Skeletal muscle tissue (tissue), 3 donors: ENCODE measurements at regions not wholly inside any gene's neighbourhood (a gene's known extent, or its start where the extent isn't known, plus 50 kb on each side); places are given as distances from the start of the nearest gene placed in this dataset.

Experiments
- H3K27ac ChIP-seq: one replicate; pipeline ENCODE4 v1.7.0; 2013; ENCODE audit warnings: mild to moderate bottlenecking, low read depth, low read length, inconsistent platforms
- H3K27me3 ChIP-seq, 3 donors: one replicate each; pipeline ENCODE4 v1.7.0; 2013; ENCODE audit warnings: low read length in 3 of 3; ENCODE audit not compliant: control insufficient read depth in 3 of 3, insufficient read depth in 3 of 3
- H3K36me3 ChIP-seq, 3 donors: one replicate each; pipeline ENCODE4 v1.7.0; 2013; ENCODE audit warnings: low read length in 3 of 3; ENCODE audit not compliant: control insufficient read depth in 3 of 3, insufficient read depth in 3 of 3
- H3K4me1 ChIP-seq, 3 donors: one replicate each; pipeline ENCODE4 v1.7.0; 2013; ENCODE audit warnings: low read length in 3 of 3, mild to moderate bottlenecking in 3 of 3; ENCODE audit not compliant: control insufficient read depth in 3 of 3, insufficient read depth in 3 of 3
- H3K4me3 ChIP-seq, 3 donors: one replicate each; pipeline ENCODE4 v1.7.0; 2013; ENCODE audit warnings: low read length in 3 of 3
- H3K9ac ChIP-seq, 3 donors: one replicate each; pipeline ENCODE4 v1.7.0; 2013; ENCODE audit warnings: low read length in 3 of 3, mild to moderate bottlenecking in 3 of 3, moderate library complexity in 2 of 3, low read depth in 1 of 3
- H3K9me3 ChIP-seq, 3 donors: one replicate each; pipeline ENCODE4 v1.7.0; 2013; ENCODE audit warnings: low read length in 3 of 3; ENCODE audit not compliant: control insufficient read depth in 3 of 3
- donor health status: Osteomylitis.

DNA sequence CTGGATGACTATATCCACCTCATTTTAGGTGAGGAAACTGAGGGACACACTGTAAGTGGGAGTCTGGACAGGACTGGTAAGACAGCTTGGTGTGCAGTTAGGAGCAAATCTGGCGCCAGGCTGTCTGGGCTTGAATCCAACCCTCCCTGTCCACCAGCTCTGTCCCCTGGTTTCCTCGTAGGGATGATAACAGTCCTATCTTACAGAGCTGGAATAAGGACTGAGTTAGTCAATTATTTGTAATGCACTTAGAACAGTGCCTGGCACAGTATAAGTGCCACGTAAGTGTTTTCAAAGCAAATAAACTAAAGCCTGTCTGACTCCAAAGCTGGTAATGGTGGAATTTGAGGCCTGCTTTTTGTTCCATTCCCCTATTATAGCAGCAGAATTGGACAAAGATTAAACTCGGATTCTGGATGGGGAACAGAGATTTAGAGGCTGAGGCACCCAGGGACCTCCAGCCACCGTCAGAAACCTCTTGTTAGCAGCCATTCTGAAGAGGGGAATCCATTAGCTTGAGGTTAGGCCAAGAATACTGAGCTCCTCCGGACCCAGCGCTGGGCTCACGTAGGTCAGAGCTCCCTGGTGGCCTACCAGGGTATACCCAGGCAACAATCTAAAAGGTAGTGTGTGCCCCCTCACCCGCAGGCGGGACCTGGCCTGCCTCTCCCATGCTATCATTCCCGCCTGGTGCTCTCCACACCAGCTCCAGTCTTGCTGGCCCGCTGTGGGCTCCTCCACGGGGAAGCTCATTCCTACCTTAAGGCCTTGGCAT lies 102.1 kb downstream of the UCHL1 start:
- no peak overlapping the region for H3K4me3 ChIP-seq
- H3K9ac ChIP-seq = no peak overlapping the region
- no peaks in the 10 kb centered on the region for H3K9me3 ChIP-seq
- H3K27me3 ChIP-seq = no peaks in the 10 kb centered on the region
- H3K27ac ChIP-seq = no peak overlapping the region
- H3K4me1 ChIP-seq = peaks cover 16 to 20% (median 16%) of the 10 kb centered on the region in 3 donors
- H3K36me3 ChIP-seq = no peaks in the 10 kb centered on the region

- Histone ChIP-seq H3K27ac (peak overlapping the region; percentile 74), H3K27me3 (no peaks in the 10 kb centered on the region), H3K9ac (no peak overlapping the region), H3K9me3 (no peaks in the 10 kb centered on the region), H3K4me1 (peaks cover 22 to 25% (median 22%) of the 10 kb centered on the region in 3 donors), H3K36me3 (no peaks in the 10 kb centered on the region), H3K4me3 (no peak overlapping the region)
Observed at GRCh38 chr4:41359422-41359775, 102.7 kb downstream of the UCHL1 start.

DNA sequence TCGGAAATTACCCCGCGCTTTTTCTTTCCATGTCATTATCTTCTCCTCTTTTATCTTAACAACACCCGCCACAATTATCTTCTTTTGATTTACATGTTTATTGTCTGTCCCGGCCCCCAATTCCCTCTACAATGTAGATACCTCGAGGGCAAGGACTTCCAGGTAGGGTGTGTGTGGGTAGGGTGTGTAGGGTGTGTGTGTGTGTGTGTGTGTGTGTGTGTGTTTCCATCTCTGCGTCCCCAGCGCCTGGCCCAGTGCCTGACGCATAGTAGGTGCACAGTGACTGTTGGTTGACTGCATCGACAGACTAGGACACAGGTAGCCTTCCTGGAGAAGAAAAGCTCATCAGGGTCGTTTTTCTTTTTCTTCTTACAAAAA lies 103.1 kb downstream of the UCHL1 start:
- Histone ChIP-seq H3K36me3 (no peaks in the 10 kb centered on the region), H3K27ac (peak overlapping the region; percentile 74), H3K4me1 (peaks cover 23 to 29% (median 26%) of the 10 kb centered on the region in 3 donors), H3K27me3 (no peaks in the 10 kb centered on the region), H3K4me3 (peak overlapping the region; percentile 48 to 93 (median 85)), H3K9ac (peak overlapping the region; percentile 65 to 81 (median 74)), H3K9me3 (no peaks in the 10 kb centered on the region)

DNA sequence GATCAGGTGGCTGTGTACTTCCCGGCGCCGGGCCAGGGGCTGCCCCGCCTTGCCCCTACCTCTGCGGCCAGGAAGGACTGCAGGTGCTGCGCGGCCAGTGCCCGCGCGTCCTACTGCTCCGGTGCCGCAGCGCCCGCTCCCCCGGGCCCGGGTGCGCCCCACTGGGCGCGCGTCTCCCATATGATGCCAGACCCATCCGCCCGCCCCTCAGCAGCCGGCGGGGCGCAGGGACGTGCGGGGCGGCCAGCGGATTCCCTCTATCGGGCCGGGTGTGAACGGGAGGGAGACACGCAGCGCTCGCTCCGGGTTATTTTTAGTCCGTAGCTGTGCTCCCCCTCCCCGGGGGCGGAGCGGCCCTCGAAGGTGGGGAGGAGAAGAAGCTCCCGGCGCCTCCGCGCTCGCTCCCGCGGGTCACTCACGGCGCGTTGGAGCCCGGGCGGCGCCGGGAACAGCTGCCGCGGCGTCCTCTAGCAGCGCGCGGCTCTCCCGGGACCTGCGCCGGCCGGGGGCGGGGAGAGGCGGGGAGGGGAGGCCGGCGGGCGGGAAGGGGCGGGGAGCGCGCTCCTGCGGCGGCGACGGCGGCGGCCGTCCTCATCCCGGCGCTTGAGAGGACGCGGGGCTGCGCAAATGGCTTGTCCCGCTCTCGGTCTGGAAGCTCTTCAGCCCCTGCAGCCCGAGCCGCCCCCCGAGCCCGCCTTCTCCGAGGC lies 103.6 kb downstream of the UCHL1 start:
- H3K4me1 ChIP-seq = peaks cover 29 to 35% (median 30%) of the 10 kb centered on the region in 3 donors
- no peaks in the 10 kb centered on the region for H3K36me3 ChIP-seq
- H3K4me3 ChIP-seq = peak overlapping the region; percentile 85 to 93 (median 92)
- no peaks in the 10 kb centered on the region for H3K9me3 ChIP-seq
- H3K9ac ChIP-seq = peak overlapping the region; percentile 88 to 95 (median 94)
- H3K27me3 ChIP-seq = no peaks in the 10 kb centered on the region
- peak overlapping the region; percentile 74 for H3K27ac ChIP-seq

DNA sequence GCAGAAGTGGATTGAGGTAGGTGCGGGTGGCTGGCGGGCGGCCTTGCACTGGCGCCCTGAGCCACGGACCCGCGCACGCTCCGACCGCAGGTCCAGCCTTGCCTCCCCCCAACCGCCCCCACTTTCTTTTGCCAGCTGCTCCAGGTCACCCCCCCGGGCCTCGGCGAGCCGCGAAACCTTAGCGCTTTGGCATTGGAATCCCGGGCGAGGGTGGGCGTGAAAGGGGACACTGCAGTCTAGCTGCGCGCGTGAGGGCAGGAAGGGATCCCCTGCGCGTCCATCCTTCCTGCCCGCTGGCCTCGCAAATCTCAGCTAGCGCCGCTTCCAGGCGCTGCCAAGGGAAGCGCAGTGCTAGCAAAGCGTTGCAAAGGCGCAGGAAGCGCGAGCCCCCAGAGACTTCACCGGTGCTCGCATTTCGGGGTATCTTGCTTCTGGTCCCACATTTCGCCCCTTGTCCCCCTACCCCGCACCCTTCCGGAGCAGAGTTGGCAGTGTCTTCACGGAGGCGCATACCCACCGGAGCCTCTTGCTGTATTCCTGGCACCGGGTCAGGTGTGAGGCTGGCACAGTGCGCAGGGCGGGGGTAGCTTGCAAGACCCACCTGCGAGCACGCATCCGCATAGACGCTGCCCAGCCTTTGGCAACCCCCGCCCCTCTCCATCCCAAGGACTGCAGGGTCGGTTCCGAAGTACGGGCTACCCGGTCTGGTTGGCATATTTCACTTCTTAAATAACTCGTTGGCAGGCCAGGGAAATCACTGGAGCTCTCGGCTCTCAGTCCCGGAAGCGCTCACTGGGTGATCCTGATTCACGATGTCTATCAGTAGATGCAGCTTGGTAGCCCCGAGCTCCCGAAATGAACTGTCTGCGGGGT lies 104.4 kb downstream of the UCHL1 start:
- peaks cover 36 to 43% (median 37%) of the 10 kb centered on the region in 3 donors for H3K4me1 ChIP-seq
- peak overlapping the region; percentile 74 for H3K27ac ChIP-seq
- H3K4me3 ChIP-seq = peak overlapping the region; percentile 85 to 93 (median 92)
- no peaks in the 10 kb centered on the region for H3K9me3 ChIP-seq
- peaks cover 0 to 2% (median 2%) of the 10 kb centered on the region in 3 donors for H3K36me3 ChIP-seq
- H3K27me3 ChIP-seq = no peaks in the 10 kb centered on the region
- H3K9ac ChIP-seq = peak overlapping the region; percentile 88 to 95 (median 94)

DNA sequence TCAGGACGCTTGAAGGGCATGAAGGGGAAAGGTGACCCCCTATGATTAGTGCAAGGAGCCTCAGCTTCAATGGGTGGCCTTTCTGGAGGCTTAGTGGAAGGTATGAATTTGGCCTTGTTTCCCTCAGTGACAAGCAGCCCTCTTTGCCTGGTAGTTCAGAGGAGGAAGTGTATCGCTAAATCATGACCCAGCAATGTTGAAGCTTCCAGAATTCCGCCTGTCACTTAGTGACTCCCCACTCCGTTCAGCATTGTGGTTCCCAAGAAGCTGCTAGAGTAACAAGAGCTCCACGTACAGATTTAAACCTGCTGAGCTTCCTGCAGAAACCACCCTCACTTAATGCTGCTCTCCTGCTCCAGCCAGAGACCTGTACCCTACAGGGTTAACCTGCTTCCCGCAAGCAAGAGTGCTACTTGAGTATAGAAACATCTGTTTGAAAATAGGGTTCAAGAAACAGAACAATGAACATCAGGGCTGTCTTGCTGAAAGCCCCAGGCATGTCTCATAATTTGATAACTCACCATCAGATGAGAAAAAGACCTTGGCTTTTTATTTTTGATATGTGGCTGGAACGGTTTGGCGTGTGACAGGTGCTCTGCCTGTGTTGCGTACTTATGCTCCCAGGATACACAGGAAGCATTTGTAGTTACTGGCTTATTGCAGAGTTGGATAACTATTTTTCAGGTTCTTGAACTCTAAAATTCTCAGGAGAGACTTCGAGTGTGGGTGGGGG lies 105.2 kb downstream of the UCHL1 start:
- peaks cover 0 to 2% (median 2%) of the 10 kb centered on the region in 3 donors for H3K36me3 ChIP-seq
- peak overlapping the region; percentile 88 to 95 (median 94) for H3K9ac ChIP-seq
- peak overlapping the region; percentile 85 to 93 (median 92) for H3K4me3 ChIP-seq
- H3K27ac ChIP-seq = peak overlapping the region; percentile 74
- H3K4me1 ChIP-seq = peaks cover 36 to 45% (median 40%) of the 10 kb centered on the region in 3 donors
- no peaks in the 10 kb centered on the region for H3K27me3 ChIP-seq
- H3K9me3 ChIP-seq = no peaks in the 10 kb centered on the region

- H3K4me1 ChIP-seq = peaks cover 41 to 45% (median 45%) of the 10 kb centered on the region in 3 donors
- H3K36me3 ChIP-seq = peaks cover 0 to 2% (median 2%) of the 10 kb centered on the region in 3 donors
- H3K9me3 ChIP-seq = no peaks in the 10 kb centered on the region
- H3K27ac ChIP-seq = peak overlapping the region; percentile 74
- peak overlapping the region; percentile 88 to 95 (median 94) for H3K9ac ChIP-seq
- no peaks in the 10 kb centered on the region for H3K27me3 ChIP-seq
- peak overlapping the region; percentile 85 to 93 (median 92) for H3K4me3 ChIP-seq
Observed at GRCh38 chr4:41362621-41363383, 106.1 kb downstream of the UCHL1 start.

DNA sequence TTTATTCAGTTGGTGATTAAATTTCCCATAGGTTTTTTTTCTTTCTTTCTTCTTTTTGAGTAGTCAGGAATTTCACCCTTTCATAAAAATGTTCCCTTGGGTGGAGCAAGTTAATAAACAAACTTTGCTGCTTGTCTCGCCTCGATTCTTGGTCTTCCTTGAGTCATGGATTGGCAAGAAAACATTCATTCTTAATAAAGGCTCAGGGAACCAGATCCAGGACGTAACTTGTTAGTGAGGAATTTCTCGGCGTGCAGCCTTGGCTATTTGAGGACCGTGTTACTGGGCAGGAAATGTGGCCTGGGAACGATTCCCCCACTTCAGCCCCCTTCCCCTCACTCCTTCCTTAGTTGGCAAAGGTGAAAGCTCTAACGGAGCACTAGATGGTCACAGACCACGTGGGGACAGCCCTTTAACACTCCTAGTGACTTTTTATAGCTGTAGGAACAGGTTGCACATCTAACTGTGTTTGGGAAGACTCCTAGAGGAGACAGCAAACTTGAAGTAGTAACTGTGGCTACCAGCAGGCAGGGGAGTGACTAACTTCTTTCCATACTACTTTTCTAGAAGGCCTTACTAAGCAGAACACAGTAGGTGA lies 106.8 kb downstream of the UCHL1 start:
- peak overlapping the region; percentile 85 to 93 (median 92) for H3K4me3 ChIP-seq
- no peaks in the 10 kb centered on the region for H3K9me3 ChIP-seq
- peak overlapping the region; percentile 74 for H3K27ac ChIP-seq
- peaks cover 0 to 2% (median 2%) of the 10 kb centered on the region in 3 donors for H3K36me3 ChIP-seq
- peak overlapping the region; percentile 88 to 95 (median 94) for H3K9ac ChIP-seq
- H3K27me3 ChIP-seq = no peaks in the 10 kb centered on the region
- peaks cover 41 to 49% (median 45%) of the 10 kb centered on the region in 3 donors for H3K4me1 ChIP-seq
